ENCODE measurements at regions not wholly inside any gene's neighbourhood (a gene's known extent, or its start where the extent isn't known, plus 50 kb on each side); places are given as distances from the start of the nearest gene placed in this dataset.

DNA sequence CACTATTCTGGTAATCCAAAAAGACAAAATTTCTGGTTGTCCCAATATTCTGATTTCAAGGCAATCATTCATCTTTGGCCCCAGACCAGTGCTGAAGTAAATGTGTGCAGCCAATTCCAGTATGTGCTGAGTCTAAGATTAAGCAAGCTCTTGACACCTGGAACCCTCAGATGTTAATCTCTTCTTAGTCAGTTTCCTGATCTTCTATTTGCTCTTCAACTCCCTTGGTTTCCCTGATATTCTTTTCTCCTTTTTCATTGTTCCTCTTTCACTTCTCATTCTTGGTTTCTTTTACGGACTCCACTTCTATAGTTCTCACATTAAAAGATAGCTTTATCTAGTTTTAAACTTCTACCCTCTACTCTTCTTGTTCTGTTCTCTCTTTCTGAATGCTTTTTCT is 445.7 kb upstream of the FANCL start:
- intact Hi-C loops (cut with DNase I, micrococcal nuclease), result no loop called here
- DNase-seq, result no peak

DNA sequence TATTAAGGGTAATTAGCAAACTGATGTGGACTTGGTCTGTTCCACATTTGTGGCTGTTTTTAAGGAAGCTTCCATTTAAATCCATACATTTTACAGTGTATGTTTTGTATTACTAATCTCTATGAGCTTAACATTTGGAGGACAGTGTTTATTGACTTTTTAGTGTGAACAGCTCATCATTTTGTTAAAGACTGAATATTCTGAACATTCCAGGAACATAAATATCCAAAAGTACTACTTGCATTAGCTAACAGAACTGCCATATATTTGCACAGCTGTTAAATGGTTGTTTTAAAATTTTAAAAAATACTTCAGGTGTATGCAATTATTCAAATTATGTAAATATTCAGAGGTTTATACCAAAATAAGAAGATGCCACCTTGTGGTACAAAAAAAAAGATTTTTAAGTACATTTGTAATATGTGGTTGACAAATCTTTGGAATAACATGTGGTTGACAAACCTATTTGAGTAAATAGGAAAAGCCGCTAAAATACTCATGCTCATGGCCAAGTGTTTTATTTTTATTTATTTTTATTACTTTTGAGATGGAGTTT is 439.7 kb upstream of the FANCL start:
- intact Hi-C loops (cut with DNase I, micrococcal nuclease), result no loop called here
- ATAC-seq, result no peak

More for the DNA sequence above, 445.7 kb upstream of the FANCL start:
- ATAC-seq, result no peak
- no peaks in the 10 kb centered on the region for H3K4me1 ChIP-seq (ENCODE audit: low read depth)
- TF ChIP-seq, protein P1, sequence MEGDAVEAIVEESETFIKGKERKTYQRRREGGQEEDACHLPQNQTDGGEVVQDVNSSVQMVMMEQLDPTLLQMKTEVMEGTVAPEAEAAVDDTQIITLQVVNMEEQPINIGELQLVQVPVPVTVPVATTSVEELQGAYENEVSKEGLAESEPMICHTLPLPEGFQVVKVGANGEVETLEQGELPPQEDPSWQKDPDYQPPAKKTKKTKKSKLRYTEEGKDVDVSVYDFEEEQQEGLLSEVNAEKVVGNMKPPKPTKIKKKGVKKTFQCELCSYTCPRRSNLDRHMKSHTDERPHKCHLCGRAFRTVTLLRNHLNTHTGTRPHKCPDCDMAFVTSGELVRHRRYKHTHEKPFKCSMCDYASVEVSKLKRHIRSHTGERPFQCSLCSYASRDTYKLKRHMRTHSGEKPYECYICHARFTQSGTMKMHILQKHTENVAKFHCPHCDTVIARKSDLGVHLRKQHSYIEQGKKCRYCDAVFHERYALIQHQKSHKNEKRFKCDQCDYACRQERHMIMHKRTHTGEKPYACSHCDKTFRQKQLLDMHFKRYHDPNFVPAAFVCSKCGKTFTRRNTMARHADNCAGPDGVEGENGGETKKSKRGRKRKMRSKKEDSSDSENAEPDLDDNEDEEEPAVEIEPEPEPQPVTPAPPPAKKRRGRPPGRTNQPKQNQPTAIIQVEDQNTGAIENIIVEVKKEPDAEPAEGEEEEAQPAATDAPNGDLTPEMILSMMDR (IDR thresholded peaks at IDR 0.05), result no peak
- H3K9me3 ChIP-seq, result no peaks in the 10 kb centered on the region
- H3K36me3 ChIP-seq (ENCODE audit: low read depth), result no peaks in the 10 kb centered on the region
- H3K4me3 ChIP-seq, result no peak overlapping the region

DNA sequence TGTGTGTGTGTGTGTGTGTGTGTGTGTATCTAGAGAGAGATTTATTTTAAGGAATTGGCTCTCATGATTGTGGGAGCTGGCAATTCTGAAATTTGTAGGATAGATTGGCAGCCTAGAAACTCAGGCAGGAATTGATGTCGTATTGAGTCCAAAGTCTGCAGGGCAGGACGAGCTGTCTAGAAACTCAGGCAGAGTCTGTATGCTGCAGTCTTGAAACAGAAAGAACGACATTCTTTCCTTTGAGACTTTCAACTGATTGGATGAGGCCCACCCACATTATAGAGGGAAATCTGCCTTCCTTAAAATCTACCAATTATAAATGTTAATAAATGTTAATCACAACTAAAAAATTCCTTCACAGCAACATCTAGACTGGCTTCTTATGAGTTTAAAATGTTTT is 436.6 kb upstream of the FANCL start:
- DNase-seq, result no peak
- TF ChIP-seq, protein P1 (IDR thresholded peaks at IDR 0.05), result no peak
- Histone ChIP-seq H3K9me3 (no peaks in the 10 kb centered on the region), H3K4me1 (ENCODE audit: low read depth) (no peaks in the 10 kb centered on the region), H3K36me3 (ENCODE audit: low read depth) (no peaks in the 10 kb centered on the region), H3K4me3 (no peak overlapping the region)
- intact Hi-C loops (cut with DNase I, micrococcal nuclease), result no loop called here
- no peak for ATAC-seq

More for the DNA sequence above, 439.7 kb upstream of the FANCL start:
- no peak for DNase-seq
- Histone ChIP-seq H3K4me3 (no peak overlapping the region), H3K4me1 (ENCODE audit: low read depth) (no peaks in the 10 kb centered on the region), H3K36me3 (ENCODE audit: low read depth) (no peaks in the 10 kb centered on the region), H3K9me3 (no peaks in the 10 kb centered on the region)
- TF ChIP-seq, protein P1 (IDR thresholded peaks at IDR 0.05), result no peak

DNA sequence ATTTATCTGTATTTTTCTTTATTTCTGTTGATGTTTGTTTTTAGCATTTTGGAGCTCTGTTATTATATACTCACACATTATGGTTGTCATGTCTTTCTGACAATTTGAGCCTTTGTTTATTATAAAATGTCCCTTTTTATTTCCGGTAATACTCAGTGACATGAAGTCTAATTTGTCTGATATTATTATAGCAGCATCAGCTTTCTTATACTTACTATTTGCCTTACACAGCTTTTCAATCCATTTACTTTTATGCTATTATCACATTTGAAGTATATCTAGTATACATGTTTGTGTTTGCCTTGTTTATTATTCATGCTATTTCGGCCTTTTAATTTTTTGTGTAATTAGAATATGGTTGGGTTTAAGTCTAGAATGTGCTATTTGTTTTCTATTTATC is 430.6 kb upstream of the FANCL start:
- TF ChIP-seq, protein P1 (IDR thresholded peaks at IDR 0.05), result no peak
- Histone ChIP-seq H3K4me3 (no peak overlapping the region), H3K36me3 (ENCODE audit: low read depth) (no peaks in the 10 kb centered on the region), H3K9me3 (no peaks in the 10 kb centered on the region), H3K4me1 (ENCODE audit: low read depth) (no peaks in the 10 kb centered on the region)
- no peak for ATAC-seq
- no peak for DNase-seq
- intact Hi-C loops (cut with DNase I, micrococcal nuclease), result no loop called here

DNA sequence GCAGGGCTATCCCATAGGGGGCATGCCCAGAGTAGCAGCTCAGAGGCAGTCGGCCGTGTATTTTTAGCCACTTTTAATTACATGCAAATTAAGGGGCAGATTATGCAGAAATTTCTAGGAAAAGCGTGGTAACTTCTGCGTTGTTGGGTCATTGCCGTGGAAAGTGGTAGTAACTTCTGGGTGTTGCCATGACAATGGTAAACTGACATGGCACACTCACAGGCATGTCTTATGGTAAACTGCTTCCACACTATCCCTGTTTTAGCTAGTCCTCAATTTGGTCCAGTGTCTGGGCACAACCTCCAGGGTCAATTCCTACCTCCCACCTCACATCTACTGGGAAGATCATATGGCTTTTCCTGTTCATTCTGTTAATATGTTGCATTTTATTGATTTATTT is 428.9 kb upstream of the FANCL start:
- no peaks in the 10 kb centered on the region for H3K36me3 ChIP-seq (ENCODE audit: low read depth)
- no peak for ATAC-seq
- DNase-seq, result no peak
- no peak overlapping the region for H3K4me3 ChIP-seq
- no peaks in the 10 kb centered on the region for H3K4me1 ChIP-seq (ENCODE audit: low read depth)
- TF ChIP-seq, protein P1 (IDR thresholded peaks at IDR 0.05), result no peak
- no peaks in the 10 kb centered on the region for H3K9me3 ChIP-seq
- intact Hi-C loops (cut with DNase I, micrococcal nuclease), result no loop called here
